Activated naive CD8-positive, alpha-beta T cell treated with anti-CD3 and anti-CD28 coated beads, Interleukin-2, amount 10 ng/mL, durations not matched to agents 7 days and 5 days (primary cell): ENCODE measurements at regions not wholly inside any gene's neighbourhood (a gene's known extent, or its start where the extent isn't known, plus 50 kb on each side); places are given as distances from the start of the nearest gene placed in this dataset.

Source experiments
- ATAC-seq: fragments of 150-1000 bp; cut with Tn5 transposase; one replicate; pipeline ENCODE4 v1.10.0; 2021; ENCODE audit warnings: low read depth, moderate library complexity
- POLR2A ChIA-PET: fragments of 350-600 bp; sonication (Branson Sonifier 250); formaldehyde crosslinking; loops from one replicate; lab custom pipeline; 2021; ENCODE audit warnings: antibody characterized with exemption; lab: Charles Lee
- DNase-seq: peaks from one replicate; pipeline ENCODE4 v3.0.0; 2021
- H3K27ac Mint-ChIP-seq: one replicate; pipeline ENCODE4 v1.8.0; 2022; ENCODE audit warnings: mild to moderate bottlenecking, mixed read lengths
- H3K27me3 Mint-ChIP-seq: one replicate; pipeline ENCODE4 v1.8.0; 2022; ENCODE audit warnings: mild to moderate bottlenecking, moderate library complexity, mixed read lengths
- H3K36me3 Mint-ChIP-seq: one replicate; pipeline ENCODE4 v1.8.0; 2021; ENCODE audit warnings: mild to moderate bottlenecking, mixed read lengths
- H3K4me1 Mint-ChIP-seq: one replicate; pipeline ENCODE4 v1.8.0; 2021; ENCODE audit warnings: mixed read lengths
- H3K4me3 Mint-ChIP-seq: one replicate; pipeline ENCODE4 v1.8.0; 2022; ENCODE audit warnings: mild to moderate bottlenecking, moderate library complexity, mixed read lengths
- H3K9me3 Mint-ChIP-seq: one replicate; pipeline ENCODE4 v1.8.0; 2021; ENCODE audit warnings: mixed read lengths

DNA sequence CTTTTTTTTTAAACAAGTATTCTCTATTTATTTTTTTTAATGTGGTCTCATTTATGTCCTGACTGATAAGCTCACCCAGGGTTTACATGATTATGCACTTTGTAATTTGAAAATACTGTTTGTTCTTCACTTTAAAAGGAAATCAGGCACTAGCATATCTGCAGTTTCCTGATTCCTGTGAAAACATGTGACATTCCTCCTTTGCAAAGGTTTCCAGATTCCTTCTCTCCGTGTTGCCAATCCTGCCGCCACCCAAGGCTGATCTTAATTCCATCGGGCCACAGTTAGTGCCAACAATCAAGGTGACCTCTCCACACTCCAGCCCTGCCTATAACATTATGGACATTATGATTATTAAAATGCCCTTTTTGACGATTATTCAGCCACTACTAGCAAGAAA, 225.4 kb downstream of the PCDH7 start:
- ATAC-seq, result no peak
- H3K27me3 Mint-ChIP-seq, result no peaks in the 10 kb centered on the region
- no peaks in the 10 kb centered on the region for H3K36me3 Mint-ChIP-seq
- H3K4me3 Mint-ChIP-seq, result no peak overlapping the region
- H3K27ac Mint-ChIP-seq, result no peak overlapping the region
- H3K9me3 Mint-ChIP-seq, result no peaks in the 10 kb centered on the region
- H3K4me1 Mint-ChIP-seq, result no peaks in the 10 kb centered on the region
- DNase-seq, result no peak
- POLR2A ChIA-PET, result no interaction called here

- H3K36me3 Mint-ChIP-seq, result no peaks in the 10 kb centered on the region
- POLR2A ChIA-PET, result no interaction called here
- H3K4me1 Mint-ChIP-seq, result no peaks in the 10 kb centered on the region
- ATAC-seq (no peak), DNase-seq (no peak)
- no peaks in the 10 kb centered on the region for H3K9me3 Mint-ChIP-seq
- H3K27ac Mint-ChIP-seq, result no peak overlapping the region
- H3K4me3 Mint-ChIP-seq, result no peak overlapping the region
- no peaks in the 10 kb centered on the region for H3K27me3 Mint-ChIP-seq
These were observed 226.1 kb downstream of the PCDH7 start for GRCh38 chr4:30946288-30946687.

- Mint-ChIP-seq H3K4me1 (no peaks in the 10 kb centered on the region), H3K9me3 (no peaks in the 10 kb centered on the region)
These were observed 228.5 kb downstream of the PCDH7 start for GRCh38 chr4:30948653-30949052.

GRCh38 chr4:30950737-30951136, 230.6 kb downstream of the PCDH7 start:
- POLR2A ChIA-PET, result no interaction called here
- Mint-ChIP-seq H3K4me3 (no peak overlapping the region), H3K9me3 (no peaks in the 10 kb centered on the region), H3K4me1 (no peaks in the 10 kb centered on the region), H3K27ac (no peak overlapping the region), H3K27me3 (no peaks in the 10 kb centered on the region), H3K36me3 (no peaks in the 10 kb centered on the region)
- ATAC-seq (no peak), DNase-seq (no peak)

More at GRCh38 chr4:30948653-30949052, 228.5 kb downstream of the PCDH7 start:
- Mint-ChIP-seq H3K4me3 (no peak overlapping the region), H3K36me3 (no peaks in the 10 kb centered on the region), H3K27ac (no peak overlapping the region), H3K27me3 (no peaks in the 10 kb centered on the region)
- POLR2A ChIA-PET, result no interaction called here
- DNase-seq (no peak), ATAC-seq (no peak)

GRCh38 chr4:30952526-30953219, 232.5 kb downstream of the PCDH7 start:
- no peaks in the 10 kb centered on the region for H3K36me3 Mint-ChIP-seq
- H3K27ac Mint-ChIP-seq, result no peak overlapping the region
- H3K4me3 Mint-ChIP-seq, result no peak overlapping the region
- no peaks in the 10 kb centered on the region for H3K9me3 Mint-ChIP-seq
- no peaks in the 10 kb centered on the region for H3K27me3 Mint-ChIP-seq
- H3K4me1 Mint-ChIP-seq, result no peaks in the 10 kb centered on the region
- POLR2A ChIA-PET, result no interaction called here
- no peak for ATAC-seq
- DNase-seq, result no peak

DNA sequence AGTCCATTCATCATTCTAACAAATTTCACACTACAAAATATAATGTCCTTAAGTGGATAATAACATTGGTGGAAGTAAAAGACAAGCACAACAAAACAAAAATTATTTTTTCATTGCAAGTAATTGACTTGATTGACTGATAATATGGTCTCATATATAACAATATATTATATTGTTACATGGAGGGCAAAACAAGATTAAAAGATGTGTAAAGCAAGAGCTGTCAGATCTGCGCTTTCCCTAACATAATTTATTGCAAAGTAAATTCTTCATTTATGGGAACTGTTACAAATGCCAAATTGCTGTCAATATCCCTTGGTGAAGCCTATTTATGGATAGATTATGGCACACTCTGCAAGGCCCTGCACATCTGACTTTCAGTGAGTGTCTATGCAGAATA, 233.6 kb downstream of the PCDH7 start:
- no peaks in the 10 kb centered on the region for H3K4me1 Mint-ChIP-seq
- H3K27ac Mint-ChIP-seq, result no peak overlapping the region
- H3K27me3 Mint-ChIP-seq, result no peaks in the 10 kb centered on the region
- H3K4me3 Mint-ChIP-seq, result no peak overlapping the region
- ATAC-seq (no peak), DNase-seq (no peak)
- no peaks in the 10 kb centered on the region for H3K9me3 Mint-ChIP-seq
- H3K36me3 Mint-ChIP-seq, result no peaks in the 10 kb centered on the region
- POLR2A ChIA-PET, result no interaction called here

DNA sequence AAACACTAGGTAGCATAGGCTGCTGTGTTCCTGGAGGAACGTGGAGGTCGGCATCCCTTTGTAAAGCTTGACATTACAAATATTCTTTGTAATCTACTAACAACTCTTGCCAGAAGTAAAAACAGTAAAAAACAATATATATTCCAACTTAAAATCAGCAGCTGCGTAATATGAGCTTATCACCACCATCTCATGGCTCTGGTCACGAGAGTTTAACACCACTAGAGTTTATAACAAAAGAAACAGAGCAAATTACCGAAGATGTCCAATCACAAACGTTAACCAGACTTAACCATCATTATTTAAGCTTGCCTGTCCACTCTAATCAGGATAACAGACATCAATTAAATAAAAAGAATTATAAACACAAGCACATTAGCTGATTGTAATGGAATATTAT, 236.7 kb downstream of the PCDH7 start:
- Mint-ChIP-seq H3K36me3 (no peaks in the 10 kb centered on the region), H3K4me1 (no peaks in the 10 kb centered on the region), H3K27ac (no peak overlapping the region), H3K4me3 (no peak overlapping the region), H3K9me3 (no peaks in the 10 kb centered on the region), H3K27me3 (no peaks in the 10 kb centered on the region)
- POLR2A ChIA-PET, result no interaction called here
- ATAC-seq (no peak), DNase-seq (no peak)

DNA sequence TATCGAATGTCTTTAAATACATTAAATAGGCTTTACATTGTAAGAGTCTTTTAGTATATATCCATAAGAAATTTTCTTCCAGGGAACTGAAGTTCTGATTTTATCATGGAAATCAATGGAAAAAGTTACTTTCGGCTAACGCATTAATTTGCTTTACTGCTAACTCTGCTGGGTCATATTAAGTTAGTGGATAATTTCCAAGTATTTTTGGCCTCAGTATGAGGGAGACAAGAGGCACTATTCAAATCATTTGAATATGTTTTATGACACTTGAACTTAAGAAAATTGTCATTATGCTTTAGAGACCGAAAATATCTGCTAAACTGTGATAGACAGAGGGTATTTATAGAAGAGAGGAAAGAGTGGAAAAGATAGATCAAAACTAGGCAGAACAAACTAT, 237.5 kb downstream of the PCDH7 start:
- Mint-ChIP-seq H3K27ac (no peak overlapping the region), H3K36me3 (no peaks in the 10 kb centered on the region), H3K4me1 (no peaks in the 10 kb centered on the region), H3K4me3 (no peak overlapping the region), H3K27me3 (no peaks in the 10 kb centered on the region), H3K9me3 (no peaks in the 10 kb centered on the region)
- no peak for DNase-seq
- POLR2A ChIA-PET, result no interaction called here
- no peak for ATAC-seq

DNA sequence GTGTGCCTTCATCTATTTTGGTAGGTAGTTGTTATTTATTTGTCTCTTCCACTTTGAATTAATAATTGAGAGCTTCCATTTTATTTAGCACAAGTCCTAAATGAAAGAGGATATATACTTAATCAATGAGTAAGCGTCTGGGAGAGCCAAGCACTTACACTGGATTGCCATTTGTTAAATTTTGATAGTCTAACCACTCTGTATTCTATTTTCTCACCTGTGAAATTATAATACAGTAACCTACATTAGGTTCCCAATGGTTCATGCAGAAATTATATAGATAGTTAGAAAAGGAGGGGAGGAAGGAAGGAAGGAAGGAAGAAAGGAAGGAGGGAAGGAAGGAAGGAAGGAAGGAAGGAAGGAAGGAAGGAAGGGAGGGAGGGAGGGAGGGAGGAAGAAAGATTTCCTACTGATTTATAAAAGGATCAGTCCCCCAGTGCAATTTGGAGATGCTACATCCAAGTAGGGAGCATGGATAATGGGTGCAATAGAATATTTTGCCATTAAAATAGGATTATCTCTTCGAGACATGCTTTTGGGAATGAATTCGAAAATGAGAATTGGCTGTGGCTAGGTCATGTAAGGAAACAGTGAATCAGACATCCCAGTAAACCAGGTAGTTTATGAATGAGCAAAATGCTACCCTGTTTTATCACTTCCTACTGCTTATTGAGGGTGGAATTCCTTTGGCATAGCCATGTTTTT, 239.8 kb downstream of the PCDH7 start:
- POLR2A ChIA-PET, result no interaction called here
- no peaks in the 10 kb centered on the region for H3K36me3 Mint-ChIP-seq
- no peaks in the 10 kb centered on the region for H3K27me3 Mint-ChIP-seq
- no peaks in the 10 kb centered on the region for H3K4me1 Mint-ChIP-seq
- ATAC-seq, result no peak
- no peaks in the 10 kb centered on the region for H3K9me3 Mint-ChIP-seq
- no peak overlapping the region for H3K4me3 Mint-ChIP-seq
- no peak overlapping the region for H3K27ac Mint-ChIP-seq
- DNase-seq, result no peak

GRCh38 chr4:30962939-30963338, 242.8 kb downstream of the PCDH7 start:
- Mint-ChIP-seq H3K27me3 (no peaks in the 10 kb centered on the region), H3K27ac (no peak overlapping the region), H3K4me1 (no peaks in the 10 kb centered on the region), H3K36me3 (no peaks in the 10 kb centered on the region), H3K9me3 (no peaks in the 10 kb centered on the region), H3K4me3 (no peak overlapping the region)
- ATAC-seq (no peak), DNase-seq (no peak)
- POLR2A ChIA-PET, result no interaction called here

DNA sequence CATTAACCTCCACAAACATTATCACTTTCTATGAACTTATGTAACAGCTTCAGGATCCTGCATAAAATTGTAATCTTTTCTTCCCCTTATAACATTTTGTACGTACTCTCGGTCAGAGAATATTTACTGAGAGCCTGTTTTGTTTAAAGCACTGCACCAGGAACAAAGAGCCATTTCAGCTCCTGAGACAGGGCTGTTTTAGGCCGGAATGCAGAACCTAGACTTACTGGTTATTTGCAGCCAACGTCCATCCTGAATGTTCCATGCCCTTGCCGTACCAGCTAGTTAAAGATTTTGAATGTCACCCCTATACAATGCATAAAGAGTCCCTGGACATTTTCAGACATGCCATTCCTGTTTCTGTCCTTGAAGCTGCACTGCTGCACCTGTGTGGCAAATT, 248.8 kb downstream of the PCDH7 start:
- H3K4me3 Mint-ChIP-seq, result no peak overlapping the region
- H3K27ac Mint-ChIP-seq, result no peak overlapping the region
- no peaks in the 10 kb centered on the region for H3K4me1 Mint-ChIP-seq
- H3K36me3 Mint-ChIP-seq, result no peaks in the 10 kb centered on the region
- H3K9me3 Mint-ChIP-seq, result peaks cover 2% of the 10 kb centered on the region
- H3K27me3 Mint-ChIP-seq, result no peaks in the 10 kb centered on the region
- DNase-seq, result no peak
- no peak for ATAC-seq
- POLR2A ChIA-PET, result no interaction called here

GRCh38 chr4:30972542-30972941, 252.4 kb downstream of the PCDH7 start:
- Mint-ChIP-seq H3K36me3 (no peaks in the 10 kb centered on the region), H3K27me3 (no peaks in the 10 kb centered on the region), H3K4me3 (no peak overlapping the region), H3K9me3 (peaks cover 4% of the 10 kb centered on the region), H3K4me1 (no peaks in the 10 kb centered on the region), H3K27ac (no peak overlapping the region)
- POLR2A ChIA-PET, result no interaction called here
- ATAC-seq (no peak), DNase-seq (no peak)

DNA sequence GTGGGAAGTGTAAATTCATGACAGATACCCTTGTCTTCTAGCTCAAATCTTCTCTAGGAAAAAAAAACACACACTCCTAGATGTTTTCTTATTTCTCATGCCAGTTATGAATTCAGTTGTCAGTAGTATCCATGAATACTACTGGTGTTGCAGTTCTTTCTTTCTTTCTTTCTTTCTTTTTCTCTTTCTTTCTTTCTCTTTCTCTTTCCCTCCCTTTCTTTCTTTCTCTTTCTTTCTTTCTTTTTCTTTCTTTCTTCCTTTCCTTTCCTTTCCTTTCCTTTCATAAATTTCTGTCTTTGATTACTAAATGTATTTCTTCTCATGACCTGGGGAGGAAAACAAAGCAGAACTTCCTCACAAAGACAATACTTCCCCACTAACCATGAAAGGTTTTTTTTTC, 253.8 kb downstream of the PCDH7 start:
- H3K36me3 Mint-ChIP-seq, result no peaks in the 10 kb centered on the region
- H3K9me3 Mint-ChIP-seq, result peaks cover 4% of the 10 kb centered on the region
- no peak overlapping the region for H3K4me3 Mint-ChIP-seq
- H3K27me3 Mint-ChIP-seq, result no peaks in the 10 kb centered on the region
- POLR2A ChIA-PET, result no interaction called here
- no peak overlapping the region for H3K27ac Mint-ChIP-seq
- ATAC-seq (no peak), DNase-seq (no peak)
- H3K4me1 Mint-ChIP-seq, result no peaks in the 10 kb centered on the region

- H3K36me3 Mint-ChIP-seq, result no peaks in the 10 kb centered on the region
- POLR2A ChIA-PET, result no interaction called here
These were observed 259.2 kb downstream of the PCDH7 start for GRCh38 chr4:30979402-30979801.

More at GRCh38 chr4:30979402-30979801, 259.2 kb downstream of the PCDH7 start:
- H3K4me3 Mint-ChIP-seq, result no peak overlapping the region
- no peaks in the 10 kb centered on the region for H3K27me3 Mint-ChIP-seq
- ATAC-seq (no peak), DNase-seq (no peak)
- no peaks in the 10 kb centered on the region for H3K4me1 Mint-ChIP-seq
- H3K9me3 Mint-ChIP-seq, result peaks cover 4% of the 10 kb centered on the region
- H3K27ac Mint-ChIP-seq, result no peak overlapping the region
